ENCODE measurements at regions not wholly inside any gene's neighbourhood (a gene's known extent, or its start where the extent isn't known, plus 50 kb on each side); places are given as distances from the start of the nearest gene placed in this dataset.

GRCh38 chr1:195756109-195756508 is 852.1 kb downstream of the KCNT2 start:
- Histone ChIP-seq H3K36me3 (no peaks in the 10 kb centered on the region), H3K4me3 (no peak overlapping the region), H3K4me1 (no peaks in the 10 kb centered on the region), H3K27ac (no peak overlapping the region), H3K27me3 (no peaks in the 10 kb centered on the region), H3K9me3 (no peaks in the 10 kb centered on the region)
- no peak for DNase-seq (ENCODE audit: low spot score in 2 of 2)
- TF ChIP-seq POLR2AphosphoS5 (IDR thresholded peaks at IDR 0.05) (no peak), EP300 (IDR thresholded peaks at IDR 0.05) (no peak), CTCF (IDR thresholded peaks at IDR 0.05) (no peak), POLR2A (IDR thresholded peaks at IDR 0.05) (no peak)

- Histone ChIP-seq H3K27me3 (no peaks in the 10 kb centered on the region), H3K4me3 (no peak overlapping the region), H3K4me1 (no peaks in the 10 kb centered on the region), H3K9me3 (no peaks in the 10 kb centered on the region), H3K36me3 (no peaks in the 10 kb centered on the region), H3K27ac (no peak overlapping the region)
- DNase-seq (ENCODE audit: low spot score in 2 of 2): no peak
- TF ChIP-seq POLR2AphosphoS5 (IDR thresholded peaks at IDR 0.05) (no peak), EP300 (IDR thresholded peaks at IDR 0.05) (no peak), POLR2A (IDR thresholded peaks at IDR 0.05) (no peak), CTCF (IDR thresholded peaks at IDR 0.05) (no peak)
- WGBS: 76% methylated on average over 1 of the region's 1 CpG
These were observed 853.4 kb downstream of the KCNT2 start for GRCh38 chr1:195754874-195755273.

GRCh38 chr1:195754303-195754702 is 853.9 kb downstream of the KCNT2 start:
- Histone ChIP-seq H3K36me3 (no peaks in the 10 kb centered on the region), H3K27me3 (no peaks in the 10 kb centered on the region), H3K27ac (no peak overlapping the region), H3K9me3 (no peaks in the 10 kb centered on the region), H3K4me1 (no peaks in the 10 kb centered on the region), H3K4me3 (no peak overlapping the region)
- DNase-seq (ENCODE audit: low spot score in 2 of 2): no peak
- TF ChIP-seq EP300 (IDR thresholded peaks at IDR 0.05): no peak
- no peak for TF ChIP-seq POLR2A (IDR thresholded peaks at IDR 0.05)
- TF ChIP-seq POLR2AphosphoS5 (IDR thresholded peaks at IDR 0.05): no peak
- no peak for TF ChIP-seq CTCF (IDR thresholded peaks at IDR 0.05)
- WGBS: 50% methylated on average over 4 of the region's 4 CpGs

- WGBS: 79% methylated on average over 1 of the region's 1 CpG
- TF ChIP-seq POLR2AphosphoS5 (IDR thresholded peaks at IDR 0.05): no peak
- TF ChIP-seq CTCF (IDR thresholded peaks at IDR 0.05): no peak
- TF ChIP-seq EP300 (IDR thresholded peaks at IDR 0.05): no peak
- TF ChIP-seq POLR2A (IDR thresholded peaks at IDR 0.05): no peak
- no peak overlapping the region for H3K4me3 ChIP-seq
These were observed 859.3 kb downstream of the KCNT2 start for GRCh38 chr1:195748969-195749368.

GRCh38 chr1:195745189-195746010 is 862.8 kb downstream of the KCNT2 start:
- Histone ChIP-seq H3K4me3 (no peak overlapping the region), H3K36me3 (no peaks in the 10 kb centered on the region), H3K27me3 (no peaks in the 10 kb centered on the region), H3K9me3 (no peaks in the 10 kb centered on the region), H3K27ac (no peak overlapping the region), H3K4me1 (no peaks in the 10 kb centered on the region)
- TF ChIP-seq EP300 (IDR thresholded peaks at IDR 0.05) (no peak), POLR2A (IDR thresholded peaks at IDR 0.05) (no peak), CTCF (IDR thresholded peaks at IDR 0.05) (no peak), POLR2AphosphoS5 (IDR thresholded peaks at IDR 0.05) (no peak)
- WGBS: 53% methylated on average over 1 of the region's 1 CpG
- DNase-seq (ENCODE audit: low spot score in 2 of 2): no peak

More at GRCh38 chr1:195748969-195749368, 859.3 kb downstream of the KCNT2 start:
- no peaks in the 10 kb centered on the region for H3K27me3 ChIP-seq
- DNase-seq (ENCODE audit: low spot score in 2 of 2): no peak
- no peaks in the 10 kb centered on the region for H3K4me1 ChIP-seq
- no peaks in the 10 kb centered on the region for H3K9me3 ChIP-seq
- H3K36me3 ChIP-seq: no peaks in the 10 kb centered on the region
- no peak overlapping the region for H3K27ac ChIP-seq
